Lower leg skin (tissue), 4 donors: ENCODE measurements at regions not wholly inside any gene's neighbourhood (a gene's known extent, or its start where the extent isn't known, plus 50 kb on each side); places are given as distances from the start of the nearest gene placed in this dataset.

Experiments used
- DNase-seq, 2 donors: peaks; one replicate each; pipeline ENCODE4 v3.0.0-alpha.2; 2019; ENCODE audit warnings: low spot score in 2 of 2
- H3K4me3 ChIP-seq: fragments of 200-600 bp; sonication (generic); 2 replicates; pipeline ENCODE4 v1.5.1; 2017; ENCODE audit warnings: mild to moderate bottlenecking, low read depth; ENCODE audit not compliant: poor library complexity, severe bottlenecking
- CTCF ChIP-seq, 3 donors: fragments of 450-650 bp; IDR thresholded peaks; one replicate each; pipeline ENCODE4 v1.5.1; 2016; ENCODE audit warnings: antibody characterized with exemption in 3 of 3, mild to moderate bottlenecking in 3 of 3, moderate library complexity in 2 of 3
- POLR2A ChIP-seq, 2 donors: fragments of 450-650 bp; IDR thresholded peaks; one replicate each; pipeline ENCODE4 v1.6.1; 2016 to 2017; ENCODE audit warnings: antibody characterized with exemption in 2 of 2, mild to moderate bottlenecking in 1 of 2, moderate library complexity in 1 of 2
- WGBS, 2 donors: methylation state at CpG; one replicate each; pipeline ENCODE4 v1.1.5; 2018; 5-methylcytosine and 5-hydroxymethylcytosine counted together
- intact Hi-C: fragments of 100-400 bp; cut with DNase I; formaldehyde crosslinking; loops from one replicate; pipeline ENCODE4 v1.15.0; 2023; ENCODE audit warnings: low total_unique reads

DNA sequence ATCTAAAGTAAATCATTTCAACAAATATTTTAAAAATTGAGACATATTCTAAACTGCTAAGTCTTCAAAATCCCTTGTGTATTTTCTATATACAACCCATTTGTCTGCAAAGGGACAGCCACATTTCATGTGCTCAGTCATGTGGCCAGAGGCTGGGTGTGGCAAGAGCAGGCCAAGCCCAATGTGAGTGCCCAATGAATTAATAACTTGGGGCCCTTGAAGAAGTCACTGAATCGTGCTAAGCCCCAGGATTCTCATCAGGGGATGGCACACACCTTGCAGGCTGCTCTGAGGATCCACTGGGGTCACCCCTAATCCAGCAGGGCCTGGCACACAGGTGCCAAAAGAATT, 78.2 kb upstream of the SMIM23 start:
- WGBS, 2 donors = 87 to 95% methylated on average over 1 of the region's 1 CpG
- no peak for TF ChIP-seq POLR2A (IDR thresholded peaks at IDR 0.05)
- no peak for TF ChIP-seq CTCF (IDR thresholded peaks at IDR 0.05)
- intact Hi-C loops = no loop called here
- no peak overlapping the region for H3K4me3 ChIP-seq
- DNase-seq = peak in 1 of 2 donors; percentile 3

DNA sequence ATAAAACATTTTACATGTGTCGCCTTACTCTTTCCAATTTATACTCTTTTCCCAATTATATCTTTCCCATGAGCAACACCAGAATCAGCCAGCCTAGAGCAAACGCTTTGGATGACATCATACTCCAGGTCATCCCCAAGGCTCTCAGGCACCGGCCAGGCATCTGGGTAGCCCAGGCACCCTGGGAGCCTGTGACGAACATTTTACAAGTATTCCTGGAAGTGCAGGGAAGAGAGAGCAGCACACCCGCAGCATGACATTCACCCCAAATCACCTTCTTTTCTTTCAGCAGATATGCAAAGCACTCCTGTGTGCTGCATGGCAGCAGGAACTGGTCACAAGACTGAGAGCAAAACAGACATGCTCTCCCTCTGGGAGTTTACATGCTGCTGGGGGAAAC, 75.7 kb upstream of the SMIM23 start:
- no peak for DNase-seq
- no peak overlapping the region for H3K4me3 ChIP-seq
- intact Hi-C loops = no loop called here
- 93 to 96% methylated on average over 5 of the region's 5 CpGs for WGBS, 2 donors
- no peak for TF ChIP-seq CTCF (IDR thresholded peaks at IDR 0.05)
- no peak for TF ChIP-seq POLR2A (IDR thresholded peaks at IDR 0.05)

GRCh38 chr5:171710451-171711024, 75.1 kb upstream of the SMIM23 start:
- peak; percentile 6 to 42 for DNase-seq
- intact Hi-C loops = no loop called here
- no peak for TF ChIP-seq POLR2A (IDR thresholded peaks at IDR 0.05)
- no peak for TF ChIP-seq CTCF (IDR thresholded peaks at IDR 0.05)
- 88 to 92% methylated on average over 5 of the region's 5 CpGs for WGBS, 2 donors
- H3K4me3 ChIP-seq = no peak overlapping the region

GRCh38 chr5:171711571-171711970, 74.0 kb upstream of the SMIM23 start:
- WGBS, 2 donors = 88 to 89% methylated on average over 6 of the region's 6 CpGs
- intact Hi-C loops = no loop called here
- no peak overlapping the region for H3K4me3 ChIP-seq
- TF ChIP-seq CTCF (IDR thresholded peaks at IDR 0.05) (no peak), POLR2A (IDR thresholded peaks at IDR 0.05) (no peak)
- DNase-seq = peak in 1 of 2 donors; percentile 60

- DNase-seq = peak; percentile 4 to 54
These were observed 73.0 kb upstream of the SMIM23 start for GRCh38 chr5:171712616-171713015.

More at GRCh38 chr5:171712616-171713015, 73.0 kb upstream of the SMIM23 start:
- intact Hi-C loops = no loop called here
- 38 to 52% methylated on average over 4 of the region's 4 CpGs for WGBS, 2 donors
- H3K4me3 ChIP-seq = no peak overlapping the region
- TF ChIP-seq POLR2A (IDR thresholded peaks at IDR 0.05) = no peak
- no peak for TF ChIP-seq CTCF (IDR thresholded peaks at IDR 0.05)
